Ishikawa (cell line): ENCODE measurements at regions not wholly inside any gene's neighbourhood (a gene's known extent, or its start where the extent isn't known, plus 50 kb on each side); places are given as distances from the start of the nearest gene placed in this dataset.

Experiments used
- CEBPB ChIP-seq: IDR thresholded peaks from 2 replicates; pipeline ENCODE4 v1.6.1; 2012
- CREB1 ChIP-seq: IDR thresholded peaks from 2 replicates; pipeline ENCODE4 v1.6.1; 2012; ENCODE audit warnings: low read depth
- EP300 ChIP-seq: IDR thresholded peaks from 2 replicates; pipeline ENCODE4 v1.6.1; 2012; ENCODE audit warnings: borderline replicate concordance
- FOXM1 ChIP-seq: IDR thresholded peaks from 2 replicates; pipeline ENCODE4 v1.6.1; 2012; ENCODE audit warnings: low read depth, borderline replicate concordance
- MAX ChIP-seq: IDR thresholded peaks from 2 replicates; pipeline ENCODE4 v1.6.1; 2012
- RAD21 ChIP-seq: IDR thresholded peaks from 2 replicates; pipeline ENCODE4 v1.6.1; 2012; ENCODE audit warnings: low read depth
- TAF1 ChIP-seq: IDR thresholded peaks from 2 replicates; pipeline ENCODE4 v1.6.1; 2012; ENCODE audit warnings: low read depth, mild to moderate bottlenecking
- TCF12 ChIP-seq: IDR thresholded peaks from 2 replicates; pipeline ENCODE4 v1.6.1; 2012; ENCODE audit warnings: low read depth
- YY1 ChIP-seq: IDR thresholded peaks from 2 replicates; pipeline ENCODE4 v1.6.1; 2012; ENCODE audit warnings: low read depth
- ZBTB7A ChIP-seq: IDR thresholded peaks from 2 replicates; pipeline ENCODE4 v1.6.1; 2012; ENCODE audit warnings: low read depth
- TF ChIP-seq, protein P1 (sequence below): IDR thresholded peaks from 2 replicates; pipeline ENCODE4 v1.6.1; 2012; ENCODE audit warnings: low read depth, mild to moderate bottlenecking

DNA sequence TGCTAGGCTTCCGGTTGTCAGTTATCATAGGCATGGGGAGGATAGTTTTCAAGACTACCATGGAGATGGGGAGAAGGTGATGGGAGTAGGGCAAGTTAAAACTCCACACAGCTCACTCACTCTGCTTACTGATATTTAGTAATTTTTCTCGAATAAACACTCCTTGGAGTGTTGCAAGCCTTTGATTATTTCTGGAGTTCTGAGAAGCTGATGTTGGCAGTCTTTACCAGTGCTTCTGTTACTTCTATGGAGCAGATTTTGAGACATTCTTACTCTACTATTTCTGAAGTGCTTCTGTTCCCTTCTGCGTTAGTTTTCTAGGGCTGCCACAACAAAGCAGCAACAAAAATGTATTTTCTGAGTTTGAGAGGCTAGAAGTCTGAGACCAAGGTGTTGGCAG lies 104.4 kb downstream of the CH25H start:
- TF ChIP-seq EP300 (no peak), ZBTB7A (no peak), RAD21 (no peak), YY1 (no peak), MAX (no peak), TCF12 (no peak), TAF1 (no peak), CEBPB (no peak), FOXM1 (no peak), CREB1 (no peak)
- TF ChIP-seq, protein P1, sequence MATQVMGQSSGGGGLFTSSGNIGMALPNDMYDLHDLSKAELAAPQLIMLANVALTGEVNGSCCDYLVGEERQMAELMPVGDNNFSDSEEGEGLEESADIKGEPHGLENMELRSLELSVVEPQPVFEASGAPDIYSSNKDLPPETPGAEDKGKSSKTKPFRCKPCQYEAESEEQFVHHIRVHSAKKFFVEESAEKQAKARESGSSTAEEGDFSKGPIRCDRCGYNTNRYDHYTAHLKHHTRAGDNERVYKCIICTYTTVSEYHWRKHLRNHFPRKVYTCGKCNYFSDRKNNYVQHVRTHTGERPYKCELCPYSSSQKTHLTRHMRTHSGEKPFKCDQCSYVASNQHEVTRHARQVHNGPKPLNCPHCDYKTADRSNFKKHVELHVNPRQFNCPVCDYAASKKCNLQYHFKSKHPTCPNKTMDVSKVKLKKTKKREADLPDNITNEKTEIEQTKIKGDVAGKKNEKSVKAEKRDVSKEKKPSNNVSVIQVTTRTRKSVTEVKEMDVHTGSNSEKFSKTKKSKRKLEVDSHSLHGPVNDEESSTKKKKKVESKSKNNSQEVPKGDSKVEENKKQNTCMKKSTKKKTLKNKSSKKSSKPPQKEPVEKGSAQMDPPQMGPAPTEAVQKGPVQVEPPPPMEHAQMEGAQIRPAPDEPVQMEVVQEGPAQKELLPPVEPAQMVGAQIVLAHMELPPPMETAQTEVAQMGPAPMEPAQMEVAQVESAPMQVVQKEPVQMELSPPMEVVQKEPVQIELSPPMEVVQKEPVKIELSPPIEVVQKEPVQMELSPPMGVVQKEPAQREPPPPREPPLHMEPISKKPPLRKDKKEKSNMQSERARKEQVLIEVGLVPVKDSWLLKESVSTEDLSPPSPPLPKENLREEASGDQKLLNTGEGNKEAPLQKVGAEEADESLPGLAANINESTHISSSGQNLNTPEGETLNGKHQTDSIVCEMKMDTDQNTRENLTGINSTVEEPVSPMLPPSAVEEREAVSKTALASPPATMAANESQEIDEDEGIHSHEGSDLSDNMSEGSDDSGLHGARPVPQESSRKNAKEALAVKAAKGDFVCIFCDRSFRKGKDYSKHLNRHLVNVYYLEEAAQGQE, result no peak
